ENCODE measurements at regions not wholly inside any gene's neighbourhood (a gene's known extent, or its start where the extent isn't known, plus 50 kb on each side); places are given as distances from the start of the nearest gene placed in this dataset.

DNA sequence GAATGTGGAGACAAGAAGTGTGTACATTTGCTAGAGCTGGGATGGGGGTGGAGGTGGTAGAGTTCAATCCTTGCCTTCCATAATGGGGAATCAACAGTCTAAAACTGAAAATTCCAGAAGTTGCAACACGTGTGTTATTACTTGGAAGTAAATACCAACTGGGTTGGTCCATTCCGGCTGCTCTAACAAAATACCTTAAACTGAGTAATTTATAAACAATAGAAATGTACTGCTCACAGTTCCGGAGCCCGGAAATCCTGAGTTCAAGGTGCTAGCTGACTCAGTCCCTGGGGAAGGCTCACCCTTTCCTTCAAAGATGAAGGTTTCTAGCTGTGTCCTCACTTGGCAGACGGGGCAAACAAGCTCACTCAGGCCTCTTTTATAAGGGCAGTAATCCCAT, 59.0 kb downstream of the RIN2 start:
- no peak overlapping the region for H3K9ac ChIP-seq
- H3K4me2 ChIP-seq: peak overlapping the region; percentile 87; the same call in 1 of the 2 replicates

DNA sequence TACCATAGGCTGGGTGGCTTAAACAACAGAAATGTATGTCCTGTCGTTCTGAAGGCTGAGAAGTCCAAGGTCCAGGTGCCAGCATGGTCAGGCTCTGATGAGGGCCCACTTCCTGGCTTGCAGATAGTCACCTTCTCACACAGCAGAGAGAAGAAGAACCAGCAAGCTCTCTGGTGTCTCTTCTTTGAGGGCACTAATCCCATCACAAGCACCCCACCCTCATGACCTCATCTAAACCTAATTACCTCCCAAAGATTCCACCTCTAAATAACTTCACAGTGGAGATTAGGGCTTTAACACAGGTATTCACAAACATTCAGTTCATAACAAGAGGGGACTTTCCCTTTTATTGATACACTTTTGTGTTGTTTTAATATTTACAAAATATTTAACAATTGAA, 61.1 kb downstream of the RIN2 start:
- H3K4me3 ChIP-seq (IDR thresholded peaks at IDR 0.05; ENCODE audit: insufficient read depth, low read depth, low read length): no peak overlapping the region
- peaks cover 51% of the 10 kb centered on the region for H3K4me1 ChIP-seq (ENCODE audit: low read depth, poor library complexity, severe bottlenecking)
- no peaks in the 10 kb centered on the region for H4K20me1 ChIP-seq (ENCODE audit: insufficient read depth)
- no peaks in the 10 kb centered on the region for H3K36me3 ChIP-seq (ENCODE audit: insufficient read depth)
- no peak overlapping the region for H3K9ac ChIP-seq
- H3K27ac ChIP-seq: no peak overlapping the region
- no peak overlapping the region for H3K4me2 ChIP-seq
- no peaks in the 10 kb centered on the region for H3K79me2 ChIP-seq (ENCODE audit: insufficient read depth, low read depth)
- H3K27me3 ChIP-seq (ENCODE audit: insufficient read depth, low read depth): no peaks in the 10 kb centered on the region
- TF ChIP-seq, protein P1, sequence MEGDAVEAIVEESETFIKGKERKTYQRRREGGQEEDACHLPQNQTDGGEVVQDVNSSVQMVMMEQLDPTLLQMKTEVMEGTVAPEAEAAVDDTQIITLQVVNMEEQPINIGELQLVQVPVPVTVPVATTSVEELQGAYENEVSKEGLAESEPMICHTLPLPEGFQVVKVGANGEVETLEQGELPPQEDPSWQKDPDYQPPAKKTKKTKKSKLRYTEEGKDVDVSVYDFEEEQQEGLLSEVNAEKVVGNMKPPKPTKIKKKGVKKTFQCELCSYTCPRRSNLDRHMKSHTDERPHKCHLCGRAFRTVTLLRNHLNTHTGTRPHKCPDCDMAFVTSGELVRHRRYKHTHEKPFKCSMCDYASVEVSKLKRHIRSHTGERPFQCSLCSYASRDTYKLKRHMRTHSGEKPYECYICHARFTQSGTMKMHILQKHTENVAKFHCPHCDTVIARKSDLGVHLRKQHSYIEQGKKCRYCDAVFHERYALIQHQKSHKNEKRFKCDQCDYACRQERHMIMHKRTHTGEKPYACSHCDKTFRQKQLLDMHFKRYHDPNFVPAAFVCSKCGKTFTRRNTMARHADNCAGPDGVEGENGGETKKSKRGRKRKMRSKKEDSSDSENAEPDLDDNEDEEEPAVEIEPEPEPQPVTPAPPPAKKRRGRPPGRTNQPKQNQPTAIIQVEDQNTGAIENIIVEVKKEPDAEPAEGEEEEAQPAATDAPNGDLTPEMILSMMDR (conservative IDR thresholded peaks at IDR 0.05; ENCODE audit: low read depth, low read length): no peak
- H2AFZ ChIP-seq (ENCODE audit: low read depth): no peak overlapping the region

More for the DNA sequence above, 59.0 kb downstream of the RIN2 start:
- Histone ChIP-seq H2AFZ (ENCODE audit: low read depth) (no peak overlapping the region), H3K27ac (no peak overlapping the region; the same call in 1 of the 2 replicates), H3K4me3 (IDR thresholded peaks at IDR 0.05; ENCODE audit: insufficient read depth, low read depth, low read length) (no peak overlapping the region), H3K79me2 (ENCODE audit: insufficient read depth, low read depth) (no peaks in the 10 kb centered on the region), H3K4me1 (ENCODE audit: low read depth, poor library complexity, severe bottlenecking) (peaks cover 72% of the 10 kb centered on the region), H3K27me3 (ENCODE audit: insufficient read depth, low read depth) (no peaks in the 10 kb centered on the region), H3K36me3 (ENCODE audit: insufficient read depth) (no peaks in the 10 kb centered on the region), H4K20me1 (ENCODE audit: insufficient read depth) (no peaks in the 10 kb centered on the region)
- TF ChIP-seq, protein P1 (conservative IDR thresholded peaks at IDR 0.05; ENCODE audit: low read depth, low read length): no peak

DNA sequence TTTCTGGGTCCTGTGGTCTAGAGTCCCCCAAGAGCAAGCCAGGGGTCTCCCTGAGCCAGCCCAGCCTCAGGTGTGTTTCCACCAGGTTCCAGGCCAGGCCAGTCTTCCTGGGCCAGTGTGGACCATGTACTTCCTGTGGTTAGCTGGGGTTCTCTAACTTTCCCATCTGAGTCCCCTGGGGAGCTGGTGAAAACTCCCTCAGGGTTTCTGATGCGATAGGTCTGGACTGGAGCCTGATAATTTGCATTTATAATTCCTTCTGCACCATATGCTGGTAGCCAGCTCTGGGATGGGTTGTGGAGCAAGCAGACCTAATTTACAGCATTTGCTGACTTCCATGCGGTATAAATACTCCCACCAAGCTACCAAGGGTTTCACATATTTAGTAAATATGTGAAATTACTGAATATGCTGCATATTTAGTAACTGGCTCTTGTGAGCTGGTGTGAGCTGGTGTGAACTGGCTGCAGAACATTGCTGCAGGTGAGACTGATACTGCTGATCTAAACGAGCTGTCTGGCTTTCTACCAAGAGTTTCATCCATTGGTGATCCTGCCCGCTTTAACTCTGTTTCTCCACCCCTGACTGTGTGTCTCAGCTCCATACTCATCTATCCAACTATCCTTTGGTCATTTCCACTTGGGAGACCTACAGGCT, 62.6 kb downstream of the RIN2 start:
- Histone ChIP-seq H3K79me2 (ENCODE audit: insufficient read depth, low read depth) (no peaks in the 10 kb centered on the region), H2AFZ (ENCODE audit: low read depth) (no peak overlapping the region), H4K20me1 (ENCODE audit: insufficient read depth) (no peaks in the 10 kb centered on the region), H3K9ac (no peak overlapping the region), H3K4me1 (ENCODE audit: low read depth, poor library complexity, severe bottlenecking) (peaks cover 38% of the 10 kb centered on the region), H3K36me3 (ENCODE audit: insufficient read depth) (no peaks in the 10 kb centered on the region), H3K27me3 (ENCODE audit: insufficient read depth, low read depth) (no peaks in the 10 kb centered on the region), H3K4me3 (IDR thresholded peaks at IDR 0.05; ENCODE audit: insufficient read depth, low read depth, low read length) (no peak overlapping the region), H3K4me2 (no peak overlapping the region), H3K27ac (no peak overlapping the region)
- TF ChIP-seq, protein P1 (conservative IDR thresholded peaks at IDR 0.05; ENCODE audit: low read depth, low read length): no peak

DNA sequence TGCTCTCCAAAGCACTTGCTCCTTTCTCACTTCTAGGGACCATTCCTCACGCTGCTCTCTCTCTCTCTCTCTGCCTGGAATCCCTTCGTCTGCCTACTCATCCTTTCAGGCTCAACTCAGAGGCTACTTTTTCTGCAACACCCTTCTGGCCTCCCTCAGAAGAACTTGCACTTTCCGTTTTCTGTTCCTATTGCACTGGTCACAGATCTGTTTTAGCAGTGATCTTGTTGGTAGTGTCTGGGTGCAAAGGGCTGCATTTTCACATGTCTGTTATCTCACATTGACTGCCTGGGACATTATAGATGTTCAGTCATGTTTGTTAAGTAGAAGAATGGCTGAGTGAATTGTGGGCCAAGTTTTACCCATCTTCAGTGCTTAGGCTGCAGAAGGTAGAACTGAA, 63.5 kb downstream of the RIN2 start:
- no peak overlapping the region for H2AFZ ChIP-seq (ENCODE audit: low read depth)
- H3K79me2 ChIP-seq (ENCODE audit: insufficient read depth, low read depth): no peaks in the 10 kb centered on the region
- no peaks in the 10 kb centered on the region for H4K20me1 ChIP-seq (ENCODE audit: insufficient read depth)
- no peaks in the 10 kb centered on the region for H3K36me3 ChIP-seq (ENCODE audit: insufficient read depth)
- peaks cover 29% of the 10 kb centered on the region for H3K4me1 ChIP-seq (ENCODE audit: low read depth, poor library complexity, severe bottlenecking)
- no peak overlapping the region for H3K4me3 ChIP-seq (IDR thresholded peaks at IDR 0.05; ENCODE audit: insufficient read depth, low read depth, low read length)
- H3K27me3 ChIP-seq (ENCODE audit: insufficient read depth, low read depth): no peaks in the 10 kb centered on the region
- H3K27ac ChIP-seq: no peak overlapping the region
- no peak overlapping the region for H3K4me2 ChIP-seq
- no peak overlapping the region for H3K9ac ChIP-seq
- TF ChIP-seq, protein P1 (conservative IDR thresholded peaks at IDR 0.05; ENCODE audit: low read depth, low read length): no peak

All from KMS-11 (cell line).